K562 (cell line): ENCODE measurements at regions not wholly inside any gene's neighbourhood (a gene's known extent, or its start where the extent isn't known, plus 50 kb on each side); places are given as distances from the start of the nearest gene placed in this dataset.

Experiments
- ATAC-seq: fragments of 200-7000 bp; cut with Tn5 transposase; 3 replicates; pipeline ENCODE4 v1.9.1; 2020; ENCODE audit warnings: moderate library complexity
- BruUV-seq: library from RNA; stranded (reverse); fragments of 400-500 nt; replicated peaks from 2 replicates; lab custom pipeline; 2021; lab: Mats Ljungman, UMichigan
- CTCF ChIA-PET: fragments of 300-600 bp; formaldehyde crosslinking; extraction: SDS; loops from one replicate; lab custom pipeline; 2021; ENCODE audit warnings: low intra/inter-chr PET ratio; lab: Yijun Ruan, JAX
- POLR2A ChIA-PET: fragments of 300-600, 350-650 bp; sonication (Branson Sonifier 250); formaldehyde crosslinking; extraction: SDS; loops from one replicate; lab custom pipeline; 2021; ENCODE audit warnings: antibody characterized with exemption, inconsistent platforms; lab: Yijun Ruan, JAX
- DNase-seq, 4 experiments: peaks; one replicate each; pipeline versions ENCODE4 v3.0.0 to v3.0.0-alpha.2; 2011 to 2018; ENCODE audit warnings: low spot score in 3 of 4, mixed read lengths in 3 of 4; ENCODE audit errors: extremely low read depth in 1 of 4
- FAIRE-seq: peaks from 2 replicates; lab custom pipeline; 2011; peaks lifted over from hg19 to GRCh38; lab: Jason Lieb, UNC
- H2AFZ ChIP-seq: 2 replicates; pipeline ENCODE4 v1.6.0; 2011; ENCODE audit warnings: low read depth, low read length, control low read depth, inconsistent platforms
- H3K27ac ChIP-seq: fragments of 200-600 bp; 3 replicates; pipeline ENCODE4 v1.8.0; 2011; ENCODE audit warnings: low read depth, mild to moderate bottlenecking, control low read depth, inconsistent platforms, low read length, moderate library complexity, mixed read lengths; ENCODE audit errors: extremely low read depth
- H3K27me3 ChIP-seq, 2 experiments: fragments of 300-600 bp in 1 of 2; 2 replicates in 1 of 2; 3 replicates in 1 of 2; pipeline versions ENCODE4 v1.6.0 to v1.8.0; 2011; ENCODE audit warnings: inconsistent platforms in 2 of 2, low read length in 2 of 2, mild to moderate bottlenecking in 1 of 2, mixed read lengths in 1 of 2, moderate library complexity in 1 of 2; ENCODE audit not compliant: control insufficient read depth in 2 of 2, insufficient read depth in 2 of 2
- H3K36me3 ChIP-seq: fragments of 300-600 bp; 3 replicates; pipeline ENCODE4 v1.8.0; 2011; ENCODE audit warnings: mild to moderate bottlenecking, low read length, inconsistent platforms; ENCODE audit not compliant: control insufficient read depth, insufficient read depth
- H3K4me1 ChIP-seq, 2 experiments: fragments of 200-600 bp in 1 of 2; replicated peaks in 1 of 2; 2 replicates in 1 of 2; 3 replicates in 1 of 2; pipeline versions ENCODE4 v1.5.1 to v1.8.0; 2011; ENCODE audit warnings: inconsistent platforms in 2 of 2, low read length in 2 of 2, mild to moderate bottlenecking in 1 of 2, mixed read lengths in 1 of 2, moderate library complexity in 1 of 2; ENCODE audit not compliant: control insufficient read depth in 2 of 2, insufficient read depth in 2 of 2
- H3K4me2 ChIP-seq: 2 replicates; pipeline ENCODE4 v1.6.1; 2011; ENCODE audit warnings: low read length, control low read depth, inconsistent platforms, mixed read lengths; ENCODE audit not compliant: insufficient read depth
- H3K4me3 ChIP-seq: fragments of 200-600 bp; sonication (generic), shearing (Covaris generic); 2 replicates; pipeline ENCODE4 v1.5.1; 2016; ENCODE audit warnings: control low read depth, inconsistent platforms
- H3K79me2 ChIP-seq: fragments of 200-600 bp; 3 replicates; pipeline ENCODE4 v1.8.0; 2011; ENCODE audit warnings: low read length, inconsistent platforms; ENCODE audit not compliant: control insufficient read depth, insufficient read depth
- H3K9ac ChIP-seq, 2 experiments: 2 replicates each; pipeline versions ENCODE4 v1.6.0 to v1.6.1; 2011; ENCODE audit warnings: low read depth in 2 of 2, low read length in 2 of 2, control low read depth in 1 of 2, inconsistent platforms in 1 of 2, mild to moderate bottlenecking in 1 of 2, mixed read lengths in 1 of 2; ENCODE audit not compliant: insufficient read depth in 1 of 2
- H3K9me1 ChIP-seq: one replicate; pipeline ENCODE4 v1.6.0; 2011; ENCODE audit warnings: inconsistent platforms, mild to moderate bottlenecking, low read length, moderate library complexity; ENCODE audit not compliant: control insufficient read depth, insufficient read depth
- H3K9me3 ChIP-seq: replicated peaks from 2 replicates; pipeline ENCODE4 v1.5.1; 2011; ENCODE audit warnings: low read depth, low read length, inconsistent platforms; ENCODE audit not compliant: control insufficient read depth, insufficient read depth
- H4K20me1 ChIP-seq: replicated peaks from 2 replicates; pipeline ENCODE4 v1.6.1; 2011; ENCODE audit warnings: low read length, inconsistent platforms, mixed read lengths; ENCODE audit not compliant: control insufficient read depth, insufficient read depth
- CBX8 ChIP-seq: fragments of 200-600 bp; sonication (generic); IDR thresholded peaks from 2 replicates; pipeline ENCODE4 v1.6.1; 2012; ENCODE audit warnings: borderline replicate concordance, mixed run types, low read depth, mild to moderate bottlenecking, moderate library complexity, mixed read lengths, low read length, control low read depth, inconsistent platforms; ENCODE audit not compliant: poor library complexity, severe bottlenecking; ENCODE audit errors: extremely low read depth
- CC2D1A ChIP-seq: fragments of 450-650 bp; IDR thresholded peaks from 2 replicates; pipeline ENCODE4 v1.6.1; 2017; ENCODE audit warnings: mild to moderate bottlenecking
- ETV1 ChIP-seq: fragments of 450-650 bp; conservative IDR thresholded peaks from 2 replicates; pipeline ENCODE4 v1.6.1; 2016; ENCODE audit warnings: missing genetic modification characterization, control low read depth, low read depth, missing compliant biosample characterization
- GTF2A2 ChIP-seq: IDR thresholded peaks from 2 replicates; pipeline ENCODE4 v1.6.1; 2016; ENCODE audit warnings: mild to moderate bottlenecking, missing genetic modification characterization, missing compliant biosample characterization
- JUNB ChIP-seq: fragments of 450-650 bp; formaldehyde crosslinking; conservative IDR thresholded peaks from 2 replicates; pipeline ENCODE4 v1.4.0; 2020; ENCODE audit warnings: mild to moderate bottlenecking
- MAX ChIP-seq: sonication (generic); formaldehyde crosslinking; IDR thresholded peaks from 2 replicates; pipeline ENCODE4 v1.9.0; 2022; ENCODE audit warnings: mild to moderate bottlenecking, missing genetic modification reagents
- NKRF ChIP-seq: fragments of 450-650 bp; IDR thresholded peaks from 2 replicates; pipeline ENCODE4 v1.6.1; 2016; ENCODE audit warnings: borderline replicate concordance
- NRF1 ChIP-seq, 2 experiments: fragments of 450-650 bp; IDR thresholded peaks in 1 of 2; conservative IDR thresholded peaks in 1 of 2; 2 replicates each; pipeline ENCODE4 v1.6.1; 2014; ENCODE audit warnings: mild to moderate bottlenecking in 2 of 2
- TCF3 ChIP-seq: sonication (generic); formaldehyde crosslinking; IDR thresholded peaks from 2 replicates; pipeline ENCODE4 v1.4.0; 2020; ENCODE audit warnings: mild to moderate bottlenecking, missing genetic modification reagents
- THRA ChIP-seq: fragments of 450-650 bp; IDR thresholded peaks from 2 replicates; pipeline ENCODE4 v1.6.1; 2017; ENCODE audit warnings: mild to moderate bottlenecking, moderate library complexity
- TRIM24 ChIP-seq, 2 experiments: fragments of 450-650 bp; IDR thresholded peaks; 2 replicates each; pipeline ENCODE4 v1.6.1; 2016
- U2AF1 ChIP-seq: fragments of 200-400 bp; formaldehyde crosslinking; optimal IDR thresholded peaks from 2 replicates; pipeline ENCODE3; 2017; ENCODE audit warnings: mild to moderate bottlenecking, low read depth, low read length, moderate library complexity
- ZBTB34 ChIP-seq: fragments of 250-450 bp; sonication (Bioruptor Pico); IDR thresholded peaks from 2 replicates; pipeline ENCODE4 v1.8.0; 2021; ENCODE audit warnings: mild to moderate bottlenecking, moderate library complexity
- ZC3H8 ChIP-seq: fragments of 450-650 bp; IDR thresholded peaks from 2 replicates; pipeline ENCODE4 v1.6.1; 2017
- ZNF695 ChIP-seq: fragments of 450-650 bp; formaldehyde crosslinking; IDR thresholded peaks from 2 replicates; pipeline ENCODE4 v1.4.0; 2020; ENCODE audit warnings: mild to moderate bottlenecking, moderate library complexity
- whole genome bisulfite sequencing: fragments of 100-300 bp; shearing (Covaris generic); methylation state at CpG from one replicate; pipeline ENCODE4 v1.1.6; 2016; ENCODE audit warnings: low coverage, mixed read lengths; ENCODE audit not compliant: insufficient coverage; ENCODE audit errors: missing lambda C conversion rate; 5-methylcytosine and 5-hydroxymethylcytosine counted together
- in situ Hi-C: fragments of 300-500 bp; cut with MboI; formaldehyde crosslinking; loops from 4 replicates; pipeline ENCODE4 v1.15.0; 2018; ENCODE audit warnings: inconsistent platforms, mixed read lengths
- intact Hi-C: fragments of 100-400 bp; cut with micrococcal nuclease; formaldehyde crosslinking; loops from 2 replicates; pipeline ENCODE4 v1.14.2; 2022

GRCh38 chr12:124678421-124678893 is 111.0 kb upstream of the NCOR2 start:
- no peak overlapping the region for H3K4me2 ChIP-seq
- H3K4me3 ChIP-seq = no peak overlapping the region
- no peaks in the 10 kb centered on the region for H3K79me2 ChIP-seq
- no peaks in the 10 kb centered on the region for H3K9me1 ChIP-seq
- no peaks in the 10 kb centered on the region; the same call in 1 of the 2 replicates for H4K20me1 ChIP-seq
- BruUV-seq = no TSS peak
- TF ChIP-seq GTF2A2 (tag) (no peak), JUNB (no peak), CC2D1A (no peak), TCF3 (CRISPR knock-in tag) (no peak), ZNF695 (no peak), ZBTB34 (CRISPR knock-in tag) (no peak), ZC3H8 (no peak), MAX (CRISPR knock-in tag) (no peak), TRIM24 (IDR thresholded peaks at IDR 0.05) (no peak), THRA (no peak), U2AF1 (no peak), NKRF (no peak), CBX8 (no peak), NRF1 (conservative IDR thresholded peaks at IDR 0.05 in 1 of 2, IDR thresholded peaks at IDR 0.05 in 1 of 2) (no peak), ETV1 (tag) (no peak)
- WGBS = 31% methylated on average over 13 of the region's 15 CpGs
- ChIA-PET CTCF (no interaction called here), POLR2A (interaction anchor here (0.6 to 0.7 kb wide), 2 partner anchors 17 to 43 kb away, joined by 3 to 4 read pairs; no protein-coding TSS in a partner anchor)
- no peak overlapping the region for H2AFZ ChIP-seq
- no peak for FAIRE-seq
- H3K27me3 ChIP-seq = peaks cover 0 to 24% of the 10 kb centered on the region in 2 experiments; a peak in 2 of 5 replicates
- H3K4me1 ChIP-seq = peaks cover 6 to 61% of the 10 kb centered on the region in 2 experiments
- ATAC-seq = no peak
- DNase-seq = no peak
- intact Hi-C loops (no loop called here), in situ Hi-C loops (no loop called here)
- no peaks in the 10 kb centered on the region for H3K36me3 ChIP-seq
- H3K27ac ChIP-seq = no peak overlapping the region
- no peaks in the 10 kb centered on the region for H3K9me3 ChIP-seq
- peak overlapping the region in 1 of 2 experiments; percentile 65; a peak in 2 of 4 replicates for H3K9ac ChIP-seq
